B cell (primary cell): ENCODE measurements at regions not wholly inside any gene's neighbourhood (a gene's known extent, or its start where the extent isn't known, plus 50 kb on each side); places are given as distances from the start of the nearest gene placed in this dataset.

Source experiments
- CTCF ChIP-seq: fragments of 200-600 bp; IDR thresholded peaks from one replicate; pipeline ENCODE4 v1.8.0; 2022; ENCODE audit warnings: antibody characterized with exemption, mild to moderate bottlenecking
- EZH2 ChIP-seq: IDR thresholded peaks from 2 replicates; pipeline ENCODE4 v1.6.1; 2012; ENCODE audit warnings: borderline replicate concordance, low read depth, mild to moderate bottlenecking, moderate library complexity, low read length; ENCODE audit not compliant: insufficient read depth, poor library complexity, severe bottlenecking

DNA sequence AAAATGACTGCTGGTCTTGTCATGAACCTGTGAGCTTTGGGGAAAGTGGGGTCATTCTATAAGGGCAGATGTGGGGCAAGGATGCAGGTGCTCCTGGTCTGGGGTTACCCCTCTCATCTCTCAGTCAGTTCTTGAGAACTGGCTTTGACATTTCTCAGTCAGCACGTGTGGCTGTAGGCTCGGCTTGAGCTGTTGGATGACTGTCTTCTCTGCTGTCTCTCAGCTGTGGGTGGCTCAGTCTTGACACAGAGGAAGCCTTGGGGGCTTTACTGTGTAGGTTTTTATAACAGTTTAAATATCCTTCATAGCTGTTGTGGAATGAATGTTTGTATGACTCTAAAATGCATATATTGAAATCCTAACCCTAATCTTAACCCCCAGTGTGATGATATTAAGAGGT, 296.4 kb upstream of the CELF4 start:
- TF ChIP-seq CTCF = no peak
- TF ChIP-seq EZH2 = no peak
